IMR-90 (cell line): ENCODE measurements at regions not wholly inside any gene's neighbourhood (a gene's known extent, or its start where the extent isn't known, plus 50 kb on each side); places are given as distances from the start of the nearest gene placed in this dataset.

Experiments
- CTCF ChIP-seq: conservative IDR thresholded peaks from 2 replicates; pipeline ENCODE4 v1.5.1; 2012; ENCODE audit warnings: mild to moderate bottlenecking, low read depth, low read length, improper control_type of control experiment
- POLR2A ChIP-seq: IDR thresholded peaks from 2 replicates; pipeline ENCODE4 v1.6.1; 2012; ENCODE audit warnings: mild to moderate bottlenecking, low read depth, low read length

GRCh38 chrX:134741746-134742145 is 55.3 kb downstream of the PABIR2 start:
- no peak for TF ChIP-seq CTCF
- TF ChIP-seq POLR2A, result no peak
